Lower leg skin (tissue), 4 donors: ENCODE measurements at regions not wholly inside any gene's neighbourhood (a gene's known extent, or its start where the extent isn't known, plus 50 kb on each side); places are given as distances from the start of the nearest gene placed in this dataset.

Experiments
- DNase-seq, 2 donors: peaks; one replicate each; pipeline ENCODE4 v3.0.0-alpha.2; 2019; ENCODE audit warnings: low spot score in 2 of 2
- H3K4me3 ChIP-seq: fragments of 200-600 bp; sonication (generic); 2 replicates; pipeline ENCODE4 v1.5.1; 2017; ENCODE audit warnings: mild to moderate bottlenecking, low read depth; ENCODE audit not compliant: poor library complexity, severe bottlenecking
- POLR2A ChIP-seq, 2 donors: fragments of 450-650 bp; IDR thresholded peaks; one replicate each; pipeline ENCODE4 v1.6.1; 2016 to 2017; ENCODE audit warnings: antibody characterized with exemption in 2 of 2, mild to moderate bottlenecking in 1 of 2, moderate library complexity in 1 of 2
- WGBS, 2 donors: methylation state at CpG; one replicate each; pipeline ENCODE4 v1.1.5; 2018; 5-methylcytosine and 5-hydroxymethylcytosine counted together
- intact Hi-C: fragments of 100-400 bp; cut with DNase I; formaldehyde crosslinking; loops from one replicate; pipeline ENCODE4 v1.15.0; 2023; ENCODE audit warnings: low total_unique reads
- TF ChIP-seq, protein P1 (sequence below), 3 donors: fragments of 450-650 bp; IDR thresholded peaks; one replicate each; pipeline ENCODE4 v1.5.1; 2016; ENCODE audit warnings: antibody characterized with exemption in 3 of 3, mild to moderate bottlenecking in 3 of 3, moderate library complexity in 2 of 3

DNA sequence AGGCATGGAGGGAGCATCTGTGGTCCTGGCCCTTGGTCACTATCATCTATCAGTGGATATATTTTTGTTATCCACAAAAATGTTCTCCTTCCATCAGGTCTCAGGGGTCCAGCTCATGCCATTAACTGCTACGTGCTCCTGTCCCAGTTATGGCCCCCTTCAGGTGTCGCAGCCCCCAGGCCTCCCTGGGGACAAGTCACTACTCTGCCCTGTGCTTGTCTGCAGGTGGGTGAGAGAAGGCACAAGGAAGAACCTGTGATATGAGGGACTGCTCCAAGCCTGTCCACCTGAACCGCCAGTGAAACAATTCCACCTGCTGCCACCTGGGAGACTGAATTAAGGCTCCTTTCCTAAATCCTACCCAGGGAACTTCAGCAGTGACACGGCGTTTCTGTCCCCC lies 229.6 kb upstream of the ID2 start:
- DNase-seq = peak in 1 of 2 donors; percentile 48
- H3K4me3 ChIP-seq = no peak overlapping the region
- intact Hi-C loops = no loop called here
- TF ChIP-seq, protein P1, sequence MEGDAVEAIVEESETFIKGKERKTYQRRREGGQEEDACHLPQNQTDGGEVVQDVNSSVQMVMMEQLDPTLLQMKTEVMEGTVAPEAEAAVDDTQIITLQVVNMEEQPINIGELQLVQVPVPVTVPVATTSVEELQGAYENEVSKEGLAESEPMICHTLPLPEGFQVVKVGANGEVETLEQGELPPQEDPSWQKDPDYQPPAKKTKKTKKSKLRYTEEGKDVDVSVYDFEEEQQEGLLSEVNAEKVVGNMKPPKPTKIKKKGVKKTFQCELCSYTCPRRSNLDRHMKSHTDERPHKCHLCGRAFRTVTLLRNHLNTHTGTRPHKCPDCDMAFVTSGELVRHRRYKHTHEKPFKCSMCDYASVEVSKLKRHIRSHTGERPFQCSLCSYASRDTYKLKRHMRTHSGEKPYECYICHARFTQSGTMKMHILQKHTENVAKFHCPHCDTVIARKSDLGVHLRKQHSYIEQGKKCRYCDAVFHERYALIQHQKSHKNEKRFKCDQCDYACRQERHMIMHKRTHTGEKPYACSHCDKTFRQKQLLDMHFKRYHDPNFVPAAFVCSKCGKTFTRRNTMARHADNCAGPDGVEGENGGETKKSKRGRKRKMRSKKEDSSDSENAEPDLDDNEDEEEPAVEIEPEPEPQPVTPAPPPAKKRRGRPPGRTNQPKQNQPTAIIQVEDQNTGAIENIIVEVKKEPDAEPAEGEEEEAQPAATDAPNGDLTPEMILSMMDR (IDR thresholded peaks at IDR 0.05) = no peak
- no peak for TF ChIP-seq POLR2A (IDR thresholded peaks at IDR 0.05)
- WGBS, 2 donors = 75 to 79% methylated on average over 5 of the region's 5 CpGs

DNA sequence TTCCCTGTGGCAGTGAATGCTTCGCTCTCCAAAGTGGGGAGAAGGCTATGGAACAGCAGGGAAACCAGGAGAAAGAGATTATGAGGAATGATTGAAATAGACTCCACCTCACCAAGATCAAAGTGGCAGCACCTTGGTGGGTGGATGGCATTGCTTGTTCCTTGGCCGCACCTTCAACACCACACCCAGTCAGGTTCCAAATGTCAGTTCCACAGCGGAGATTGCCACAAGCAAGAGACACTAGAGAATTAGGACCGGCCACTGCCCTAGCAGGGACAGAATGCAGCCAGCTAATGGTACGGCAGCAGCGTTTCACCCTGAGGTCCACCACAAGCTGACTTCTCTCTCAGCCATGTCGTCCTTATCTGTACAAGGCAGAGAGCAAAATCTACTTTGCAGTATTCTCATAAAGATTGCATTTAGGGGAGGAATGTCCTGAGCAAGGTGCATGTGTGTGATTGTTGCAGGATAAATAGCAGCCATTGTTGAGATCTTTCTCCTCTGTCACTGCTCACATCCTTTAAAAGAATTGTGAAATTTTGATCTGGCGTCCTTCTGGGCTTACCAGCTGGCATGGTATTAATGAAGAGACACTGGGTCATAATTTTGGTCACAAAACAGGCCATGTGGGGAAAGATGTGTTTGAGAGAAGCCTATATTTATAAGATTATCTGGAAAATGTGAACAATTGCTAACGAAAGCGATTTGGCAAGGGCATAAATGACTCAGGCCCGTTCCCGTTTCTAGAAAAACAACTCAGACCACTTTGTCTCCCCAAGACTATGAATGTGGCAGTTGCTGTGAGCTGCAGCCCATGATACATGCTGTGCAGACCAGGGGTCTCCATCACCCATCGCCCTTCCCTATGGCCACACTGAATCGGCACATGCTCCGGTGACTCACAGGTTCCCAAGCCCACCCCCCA lies 228.6 kb upstream of the ID2 start:
- no peak overlapping the region for H3K4me3 ChIP-seq

DNA sequence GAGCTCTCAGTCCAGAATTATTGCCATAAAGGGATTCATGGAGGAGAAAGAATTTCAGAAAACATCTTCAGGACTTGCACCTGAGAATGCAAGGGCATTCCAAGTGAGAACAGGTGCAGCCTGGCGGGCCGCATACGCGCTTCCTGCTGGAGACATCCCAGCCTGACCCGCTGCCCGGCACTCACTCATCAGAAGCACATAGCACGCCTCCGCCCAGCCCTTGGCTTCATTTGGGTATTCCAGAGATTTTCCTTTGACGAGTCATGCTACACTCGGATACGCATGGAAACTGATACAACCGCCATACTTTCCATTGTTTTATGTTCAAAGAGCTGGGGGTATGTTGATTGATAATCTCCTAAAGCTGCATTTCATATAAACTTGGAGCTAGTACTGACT lies 228.0 kb upstream of the ID2 start:
- H3K4me3 ChIP-seq = no peak overlapping the region
- intact Hi-C loops = no loop called here
- 31 to 60% methylated on average over 12 of the region's 12 CpGs for WGBS, 2 donors
- TF ChIP-seq, protein P1 (IDR thresholded peaks at IDR 0.05) = no peak
- no peak for TF ChIP-seq POLR2A (IDR thresholded peaks at IDR 0.05)
- peak; percentile 46 to 84 for DNase-seq

More for the DNA sequence above, 228.6 kb upstream of the ID2 start:
- intact Hi-C loops = no loop called here
- peak in 1 of 2 donors; percentile 72 for DNase-seq
- 64 to 69% methylated on average over 15 of the region's 15 CpGs for WGBS, 2 donors
- TF ChIP-seq POLR2A (IDR thresholded peaks at IDR 0.05) = no peak
- TF ChIP-seq, protein P1 (IDR thresholded peaks at IDR 0.05) = no peak

DNA sequence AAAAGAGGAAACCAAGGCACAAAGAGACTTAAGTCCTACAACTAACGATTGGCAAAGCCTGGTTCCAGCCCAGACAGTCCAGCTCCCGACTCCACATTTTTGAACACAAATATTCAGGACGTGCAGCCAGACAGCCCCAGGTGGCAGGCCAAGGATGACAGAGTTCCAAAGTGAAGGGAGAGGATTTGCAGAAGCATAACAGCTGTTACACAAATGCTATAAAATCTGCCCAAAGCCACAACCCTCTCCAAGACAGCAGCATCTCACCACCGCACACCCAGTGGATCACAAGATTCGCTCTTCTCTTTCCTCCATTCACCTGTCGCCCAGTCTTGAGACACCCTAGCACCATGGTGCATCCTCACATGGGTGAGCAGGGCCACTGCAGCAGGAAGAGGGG lies 227.1 kb upstream of the ID2 start:
- peak in 1 of 2 donors; percentile 79 for DNase-seq
- H3K4me3 ChIP-seq = no peak overlapping the region
- intact Hi-C loops = no loop called here
- WGBS, 2 donors = 74 to 81% methylated on average over 6 of the region's 6 CpGs
- no peak for TF ChIP-seq POLR2A (IDR thresholded peaks at IDR 0.05)
- TF ChIP-seq, protein P1 (IDR thresholded peaks at IDR 0.05) = no peak

DNA sequence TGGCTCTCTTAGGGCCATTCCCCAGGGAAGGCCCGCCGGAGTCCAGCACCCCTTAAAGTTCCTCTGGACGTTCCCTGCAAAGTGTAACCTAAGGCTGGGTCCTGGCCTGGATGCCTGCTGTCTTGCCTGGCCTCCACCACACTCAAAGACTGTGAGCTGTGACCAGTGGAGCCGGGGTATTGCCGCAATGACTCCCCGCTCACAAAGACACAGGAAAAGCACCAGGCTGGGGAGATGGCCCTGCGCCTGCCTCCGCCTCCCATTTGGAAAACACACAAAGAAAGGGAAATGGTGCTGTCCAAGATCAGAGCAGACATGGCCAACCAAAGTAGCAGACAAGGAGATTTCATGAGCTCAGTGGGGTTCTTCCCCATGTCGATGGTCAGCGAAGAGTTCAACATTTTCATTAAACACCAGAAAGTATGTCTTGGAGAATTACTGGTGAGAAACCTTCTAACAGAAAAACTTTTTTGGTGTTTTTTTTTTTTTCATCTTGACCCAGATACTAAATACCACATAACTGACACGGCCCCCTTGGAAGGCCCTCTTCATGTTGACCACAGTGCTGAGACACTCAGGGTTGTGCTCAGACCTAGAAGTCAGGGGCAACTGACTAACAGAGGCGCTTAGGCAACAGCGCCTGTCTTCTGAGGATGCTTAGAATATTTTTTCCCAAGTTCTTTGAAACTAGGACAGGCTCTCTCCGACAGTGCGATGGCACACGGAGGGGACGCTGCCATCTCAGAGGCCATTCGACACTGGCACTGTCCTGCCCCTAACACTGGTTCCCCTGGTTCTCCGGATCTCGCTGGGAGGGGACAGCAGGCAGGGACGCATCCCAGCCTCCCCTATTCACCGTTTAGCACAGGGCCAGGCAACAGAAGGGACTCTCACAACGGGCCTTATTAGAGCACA lies 226.4 kb upstream of the ID2 start:
- no peak overlapping the region for H3K4me3 ChIP-seq
- WGBS, 2 donors = 84 to 90% methylated on average over 23 of the region's 23 CpGs
- peak in 1 of 2 donors; percentile 68 for DNase-seq
- intact Hi-C loops = no loop called here
- TF ChIP-seq, protein P1 (IDR thresholded peaks at IDR 0.05) = no peak
- TF ChIP-seq POLR2A (IDR thresholded peaks at IDR 0.05) = no peak
